Body of pancreas (tissue), 4 donors: ENCODE measurements at regions not wholly inside any gene's neighbourhood (a gene's known extent, or its start where the extent isn't known, plus 50 kb on each side); places are given as distances from the start of the nearest gene placed in this dataset.

Source experiments
- CTCF ChIP-seq, 7 experiments: fragments of 450-650 bp in 4 of 7; fragments of 200-600 bp in 3 of 7; sonication (generic) in 3 of 7; IDR thresholded peaks; one replicate each; pipeline ENCODE4 v1.5.1; 2016 to 2019; ENCODE audit warnings: antibody characterized with exemption in 7 of 7
- POLR2A ChIP-seq, 3 donors: fragments of 450-650 bp; IDR thresholded peaks; one replicate each; pipeline ENCODE4 v1.6.1; 2016; ENCODE audit warnings: antibody characterized with exemption in 3 of 3, mild to moderate bottlenecking in 2 of 3

GRCh38 chr17:22304667-22305303 lies 612.5 kb downstream of the KCNJ18 start:
- TF ChIP-seq CTCF (IDR thresholded peaks at IDR 0.05): no peak
- no peak for TF ChIP-seq POLR2A (IDR thresholded peaks at IDR 0.05)
